ENCODE measurements at regions not wholly inside any gene's neighbourhood (a gene's known extent, or its start where the extent isn't known, plus 50 kb on each side); places are given as distances from the start of the nearest gene placed in this dataset.
"Not testable (repeated sequence)": the region's sequence is repeated elsewhere in the genome, so short reads cannot be mapped to it uniquely, and the experiment has no call there.

DNA sequence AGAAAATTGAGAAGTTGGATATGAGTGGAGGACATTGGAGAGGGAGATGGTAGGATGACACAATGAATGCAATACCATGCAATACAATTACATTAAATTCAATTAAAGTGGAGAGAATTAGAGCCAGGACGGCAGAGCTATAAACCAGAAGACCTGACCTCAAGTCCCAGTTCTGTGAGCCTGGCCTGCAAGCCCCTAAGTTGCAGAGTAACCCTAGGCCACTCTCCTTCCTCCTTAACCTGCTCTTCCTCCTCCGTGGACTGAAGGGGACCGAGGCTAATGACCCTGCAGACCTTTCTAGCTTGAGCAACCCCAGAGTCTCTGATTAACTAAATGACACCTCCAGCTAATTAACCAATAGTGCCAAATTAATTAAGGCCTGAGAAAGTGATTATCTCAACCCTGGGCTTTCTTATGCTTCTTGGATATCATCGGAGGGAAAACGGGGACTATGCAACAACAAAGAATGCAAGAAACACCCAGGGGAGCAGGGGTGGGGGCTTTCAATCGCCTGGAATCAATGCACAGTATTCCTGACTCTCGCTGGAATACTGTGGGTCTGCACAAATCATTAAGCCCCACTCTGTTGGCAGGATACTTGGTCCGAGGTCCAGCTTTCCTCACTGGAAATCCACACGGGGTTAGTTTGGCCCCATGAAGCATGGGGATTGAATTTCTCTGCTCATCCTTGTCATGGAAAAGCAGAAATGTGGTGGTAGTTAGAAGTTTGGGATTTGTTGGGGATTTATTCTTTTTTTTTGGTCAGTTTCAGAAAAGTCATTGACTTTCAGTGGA, 548.3 kb downstream of the MN1 start:
- no peak for DNase-seq (ENCODE audit: insufficient read length, low spot score)
- FAIRE-seq: no peak
- TF ChIP-seq CTCF (IDR thresholded peaks at IDR 0.05; ENCODE audit: insufficient read depth, missing control alignments): no peak

GRCh38 chr22:27254063-27254462, 547.5 kb downstream of the MN1 start:
- FAIRE-seq: not testable (repeated sequence)

GRCh38 chr22:27255580-27255979, 546.0 kb downstream of the MN1 start:
- DNase-seq (ENCODE audit: insufficient read length, low spot score) (no peak), FAIRE-seq (no peak)
- TF ChIP-seq CTCF (IDR thresholded peaks at IDR 0.05; ENCODE audit: insufficient read depth, missing control alignments): no peak

More at GRCh38 chr22:27254063-27254462, 547.5 kb downstream of the MN1 start:
- DNase-seq (ENCODE audit: insufficient read length, low spot score): not testable (repeated sequence)

GRCh38 chr22:27257987-27258386, 543.6 kb downstream of the MN1 start:
- DNase-seq (ENCODE audit: insufficient read length, low spot score) (no peak), FAIRE-seq (no peak)
- TF ChIP-seq CTCF (IDR thresholded peaks at IDR 0.05; ENCODE audit: insufficient read depth, missing control alignments): no peak

- DNase-seq (ENCODE audit: insufficient read length, low spot score) (no peak), FAIRE-seq (no peak)
- TF ChIP-seq CTCF (IDR thresholded peaks at IDR 0.05; ENCODE audit: insufficient read depth, missing control alignments): no peak
Measured at GRCh38 chr22:27258616-27259172, 542.9 kb downstream of the MN1 start.

- no peak for FAIRE-seq
- no peak for DNase-seq (ENCODE audit: insufficient read length, low spot score)
- no peak for TF ChIP-seq CTCF (IDR thresholded peaks at IDR 0.05; ENCODE audit: insufficient read depth, missing control alignments)
Measured at GRCh38 chr22:27259433-27259832, 542.1 kb downstream of the MN1 start.

- no peak for TF ChIP-seq CTCF (IDR thresholded peaks at IDR 0.05; ENCODE audit: insufficient read depth, missing control alignments)
- DNase-seq (ENCODE audit: insufficient read length, low spot score) (no peak), FAIRE-seq (no peak)
Measured at GRCh38 chr22:27260087-27260698, 541.4 kb downstream of the MN1 start.

All from D721Med (cell line).